Naive thymus-derived CD8-positive, alpha-beta T cell (primary cell): ENCODE measurements at regions not wholly inside any gene's neighbourhood (a gene's known extent, or its start where the extent isn't known, plus 50 kb on each side); places are given as distances from the start of the nearest gene placed in this dataset.

Source experiments
- ATAC-seq, 2 donors: fragments of 150-1000 bp; cut with Tn5 transposase in 1 of 2; sonication (Bioruptor Pico), chemical (Tn5 transposase) in 1 of 2; 1 replicate in 1 of 2; 2 replicates in 1 of 2; pipeline ENCODE4 v1.10.0; 2021; ENCODE audit warnings: mild to moderate bottlenecking in 2 of 2, moderate library complexity in 2 of 2
- POLR2A ChIA-PET: fragments of 350-600 bp; sonication (Branson Sonifier 250); formaldehyde crosslinking; loops from one replicate; lab custom pipeline; 2021; ENCODE audit warnings: antibody characterized with exemption; lab: Charles Lee
- DNase-seq, 10 donors: peaks; one replicate each; pipeline versions ENCODE4 v3.0.0 to v3.0.0-alpha.2; 2020 to 2022
- H3K27ac Mint-ChIP-seq, 10 donors: one replicate each; pipeline ENCODE4 v1.8.0; 2020 to 2022; ENCODE audit warnings: mild to moderate bottlenecking in 10 of 10, mixed read lengths in 10 of 10, moderate library complexity in 4 of 10, inconsistent platforms in 1 of 10
- H3K27me3 Mint-ChIP-seq, 5 donors: one replicate each; pipeline ENCODE4 v1.8.0; 2021 to 2022; ENCODE audit warnings: mixed read lengths in 5 of 5
- H3K36me3 Mint-ChIP-seq, 3 donors: one replicate each; pipeline ENCODE4 v1.8.0; 2020 to 2022; ENCODE audit warnings: mixed read lengths in 3 of 3, mild to moderate bottlenecking in 2 of 3, inconsistent platforms in 1 of 3
- H3K4me1 Mint-ChIP-seq, 4 donors: one replicate each; pipeline ENCODE4 v1.8.0; 2021 to 2022; ENCODE audit warnings: mixed read lengths in 4 of 4
- H3K4me3 Mint-ChIP-seq, 10 donors: one replicate each; pipeline ENCODE4 v1.8.0; 2020 to 2022; ENCODE audit warnings: mild to moderate bottlenecking in 10 of 10, mixed read lengths in 10 of 10, moderate library complexity in 6 of 10, inconsistent platforms in 1 of 10
- H3K9me3 Mint-ChIP-seq, 9 donors: one replicate each; pipeline ENCODE4 v1.8.0; 2020 to 2022; ENCODE audit warnings: mixed read lengths in 9 of 9, mild to moderate bottlenecking in 3 of 9, inconsistent platforms in 1 of 9, moderate library complexity in 1 of 9

GRCh38 chr2:45184606-45185005 is 175.4 kb upstream of the SIX2 start:
- Mint-ChIP-seq H3K9me3 (no peaks in the 10 kb centered on the region), H3K27me3 (peaks cover 19 to 38% (median 23%) of the 10 kb centered on the region in 5 donors), H3K36me3 (no peaks in the 10 kb centered on the region), H3K4me1 (peaks cover 0 to 4% (median 0%) of the 10 kb centered on the region in 4 donors), H3K27ac (no peak overlapping the region), H3K4me3 (no peak overlapping the region)
- DNase-seq (no peak), ATAC-seq (no peak)
- POLR2A ChIA-PET, result no interaction called here

- peaks cover 5 to 32% (median 15%) of the 10 kb centered on the region in 5 donors for H3K27me3 Mint-ChIP-seq
- H3K27ac Mint-ChIP-seq, result no peak overlapping the region
- peaks cover 0 to 2% (median 0%) of the 10 kb centered on the region in 4 donors for H3K4me1 Mint-ChIP-seq
- DNase-seq, result no peak
- no peak for ATAC-seq
- H3K36me3 Mint-ChIP-seq, result no peaks in the 10 kb centered on the region
- POLR2A ChIA-PET, result no interaction called here
- no peak overlapping the region for H3K4me3 Mint-ChIP-seq
- H3K9me3 Mint-ChIP-seq, result peaks cover 0 to under 1% (median 0%) of the 10 kb centered on the region in 9 donors
Measured at GRCh38 chr2:45182667-45183295, 173.5 kb upstream of the SIX2 start.

GRCh38 chr2:45180779-45181178 is 171.5 kb upstream of the SIX2 start:
- ATAC-seq (no peak), DNase-seq (no peak)
- no peak overlapping the region for H3K4me3 Mint-ChIP-seq
- H3K27ac Mint-ChIP-seq, result no peak overlapping the region
- peaks cover 0 to 18% (median 1%) of the 10 kb centered on the region in 9 donors for H3K9me3 Mint-ChIP-seq
- POLR2A ChIA-PET, result no interaction called here
- H3K27me3 Mint-ChIP-seq, result peaks cover 8 to 28% (median 12%) of the 10 kb centered on the region in 5 donors
- no peaks in the 10 kb centered on the region for H3K36me3 Mint-ChIP-seq
- H3K4me1 Mint-ChIP-seq, result no peaks in the 10 kb centered on the region

- Mint-ChIP-seq H3K4me1 (no peaks in the 10 kb centered on the region), H3K27ac (no peak overlapping the region), H3K9me3 (peaks cover 0 to 18% (median 1%) of the 10 kb centered on the region in 9 donors), H3K27me3 (peaks cover 8 to 25% (median 12%) of the 10 kb centered on the region in 5 donors), H3K36me3 (no peaks in the 10 kb centered on the region), H3K4me3 (no peak overlapping the region)
- POLR2A ChIA-PET, result no interaction called here
- ATAC-seq (no peak), DNase-seq (no peak)
Measured at GRCh38 chr2:45180033-45180746, 170.9 kb upstream of the SIX2 start.

- Mint-ChIP-seq H3K27ac (no peak overlapping the region), H3K36me3 (no peaks in the 10 kb centered on the region), H3K4me3 (no peak overlapping the region), H3K9me3 (peaks cover 0 to 18% (median 1%) of the 10 kb centered on the region in 9 donors), H3K4me1 (no peaks in the 10 kb centered on the region), H3K27me3 (peaks cover 17 to 22% (median 21%) of the 10 kb centered on the region in 5 donors)
- ATAC-seq (no peak), DNase-seq (no peak)
- POLR2A ChIA-PET, result no interaction called here
Measured at GRCh38 chr2:45178854-45179253, 169.6 kb upstream of the SIX2 start.

- Mint-ChIP-seq H3K9me3 (peaks cover 0 to 18% (median 1%) of the 10 kb centered on the region in 9 donors), H3K27ac (no peak overlapping the region), H3K4me3 (no peak overlapping the region), H3K4me1 (no peaks in the 10 kb centered on the region), H3K36me3 (no peaks in the 10 kb centered on the region), H3K27me3 (peaks cover 21 to 27% (median 23%) of the 10 kb centered on the region in 5 donors)
- ATAC-seq (no peak), DNase-seq (no peak)
- POLR2A ChIA-PET, result no interaction called here
Measured at GRCh38 chr2:45178359-45178758, 169.1 kb upstream of the SIX2 start.

- Mint-ChIP-seq H3K4me1 (no peaks in the 10 kb centered on the region), H3K27me3 (peaks cover 22 to 32% (median 24%) of the 10 kb centered on the region in 5 donors), H3K9me3 (peaks cover 0 to 18% (median 1%) of the 10 kb centered on the region in 9 donors), H3K36me3 (no peaks in the 10 kb centered on the region), H3K27ac (no peak overlapping the region), H3K4me3 (no peak overlapping the region)
- no peak for DNase-seq
- POLR2A ChIA-PET, result no interaction called here
- ATAC-seq, result no peak
Measured at GRCh38 chr2:45177870-45178269, 168.6 kb upstream of the SIX2 start.

- Mint-ChIP-seq H3K4me3 (no peak overlapping the region), H3K27ac (no peak overlapping the region), H3K4me1 (no peaks in the 10 kb centered on the region), H3K9me3 (peaks cover 0 to 18% (median 1%) of the 10 kb centered on the region in 9 donors), H3K27me3 (peaks cover 23 to 42% (median 31%) of the 10 kb centered on the region in 5 donors), H3K36me3 (no peaks in the 10 kb centered on the region)
- POLR2A ChIA-PET, result no interaction called here
- DNase-seq (no peak), ATAC-seq (no peak)
Measured at GRCh38 chr2:45176390-45176789, 167.1 kb upstream of the SIX2 start.

GRCh38 chr2:45173513-45173912 is 164.3 kb upstream of the SIX2 start:
- H3K36me3 Mint-ChIP-seq, result peaks cover 0 to 2% (median 0%) of the 10 kb centered on the region in 3 donors
- ATAC-seq (no peak), DNase-seq (no peak)
- peaks cover 26 to 47% (median 38%) of the 10 kb centered on the region in 5 donors for H3K27me3 Mint-ChIP-seq
- peaks cover 2 to 10% (median 7%) of the 10 kb centered on the region in 4 donors for H3K4me1 Mint-ChIP-seq
- H3K9me3 Mint-ChIP-seq, result peaks cover 0 to 18% (median 1%) of the 10 kb centered on the region in 9 donors
- POLR2A ChIA-PET, result no interaction called here
- no peak overlapping the region for H3K4me3 Mint-ChIP-seq
- no peak overlapping the region for H3K27ac Mint-ChIP-seq

GRCh38 chr2:45172760-45173392 is 163.6 kb upstream of the SIX2 start:
- DNase-seq (no peak), ATAC-seq (no peak)
- Mint-ChIP-seq H3K27ac (no peak overlapping the region), H3K4me1 (peaks cover 2 to 12% (median 9%) of the 10 kb centered on the region in 4 donors), H3K27me3 (peaks cover 27 to 54% (median 43%) of the 10 kb centered on the region in 5 donors), H3K4me3 (no peak overlapping the region), H3K36me3 (peaks cover 0 to 2% (median 0%) of the 10 kb centered on the region in 3 donors), H3K9me3 (peaks cover 0 to 18% (median 1%) of the 10 kb centered on the region in 9 donors)
- POLR2A ChIA-PET, result no interaction called here

GRCh38 chr2:45172142-45172541 is 162.9 kb upstream of the SIX2 start:
- no peak for ATAC-seq

GRCh38 chr2:45171136-45171501 is 161.9 kb upstream of the SIX2 start:
- Mint-ChIP-seq H3K4me3 (no peak overlapping the region), H3K27ac (no peak overlapping the region)

More at GRCh38 chr2:45172142-45172541, 162.9 kb upstream of the SIX2 start:
- no peak overlapping the region for H3K4me3 Mint-ChIP-seq
- POLR2A ChIA-PET, result no interaction called here
- no peak overlapping the region for H3K27ac Mint-ChIP-seq
- H3K9me3 Mint-ChIP-seq, result peaks cover 0 to 11% (median 1%) of the 10 kb centered on the region in 9 donors
- H3K27me3 Mint-ChIP-seq, result peaks cover 27 to 61% (median 46%) of the 10 kb centered on the region in 5 donors
- no peak for DNase-seq
- H3K36me3 Mint-ChIP-seq, result peaks cover 0 to 2% (median 0%) of the 10 kb centered on the region in 3 donors
- peaks cover 2 to 12% (median 9%) of the 10 kb centered on the region in 4 donors for H3K4me1 Mint-ChIP-seq

More at GRCh38 chr2:45171136-45171501, 161.9 kb upstream of the SIX2 start:
- POLR2A ChIA-PET, result no interaction called here
- peaks cover 19 to 65% (median 53%) of the 10 kb centered on the region in 5 donors for H3K27me3 Mint-ChIP-seq
- DNase-seq (no peak), ATAC-seq (no peak)
- H3K4me1 Mint-ChIP-seq, result peaks cover 2 to 12% (median 9%) of the 10 kb centered on the region in 4 donors
- H3K9me3 Mint-ChIP-seq, result peaks cover 0 to 1% (median 0%) of the 10 kb centered on the region in 9 donors
- H3K36me3 Mint-ChIP-seq, result peaks cover 0 to 2% (median 0%) of the 10 kb centered on the region in 3 donors
